ENCODE measurements at regions not wholly inside any gene's neighbourhood (a gene's known extent, or its start where the extent isn't known, plus 50 kb on each side); places are given as distances from the start of the nearest gene placed in this dataset.

- TF ChIP-seq YY1 (IDR thresholded peaks at IDR 0.05; ENCODE audit: insufficient read depth, insufficient read length) = no peak
- TF ChIP-seq ZNF274 (IDR thresholded peaks at IDR 0.05; ENCODE audit: low read depth, low read length) = no peak
Measured at GRCh38 chr1:178628637-178629251, 96.3 kb upstream of the RALGPS2 start.
